ENCODE measurements at regions not wholly inside any gene's neighbourhood (a gene's known extent, or its start where the extent isn't known, plus 50 kb on each side); places are given as distances from the start of the nearest gene placed in this dataset.

DNA sequence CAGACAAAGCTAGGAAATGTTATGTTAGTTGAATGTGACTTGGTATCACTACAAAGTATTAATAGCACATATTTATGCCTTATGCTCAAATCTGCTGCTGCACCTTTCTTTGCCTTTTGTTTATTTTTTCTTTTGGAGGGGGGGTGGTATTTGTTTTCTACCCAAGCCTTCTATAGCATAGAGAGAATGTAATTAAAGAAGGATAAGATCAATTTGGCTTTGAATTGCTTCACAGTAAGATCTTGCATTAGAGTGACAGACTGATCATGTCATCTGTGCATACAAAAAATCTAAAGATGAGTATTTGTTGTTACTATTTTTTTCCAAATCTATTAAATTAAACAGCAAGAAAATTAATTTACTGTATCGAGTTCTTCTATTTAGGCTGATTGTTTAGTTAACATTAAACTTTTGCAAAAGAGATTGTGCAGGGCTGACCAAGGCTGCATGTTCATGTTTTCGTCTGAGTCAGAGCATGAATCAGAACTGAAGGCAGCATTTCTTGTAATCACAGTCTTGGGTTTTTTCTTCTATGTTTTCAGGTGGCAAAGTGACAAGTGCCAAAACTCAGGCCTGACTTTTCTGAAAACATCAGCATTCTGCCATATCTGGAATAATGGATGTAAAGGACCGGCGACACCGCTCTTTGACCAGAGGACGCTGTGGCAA lies 1007.1 kb upstream of the WWC1 start:
- DNase-seq, result no peak
- peaks cover 11% of the 10 kb centered on the region for H3K36me3 Mint-ChIP-seq
- H3K4me1 ChIP-seq (ENCODE audit: control insufficient read depth, insufficient read depth, low read length), result no peaks in the 10 kb centered on the region
- H3K27me3 Mint-ChIP-seq (ENCODE audit: low read depth in 2 of 2), result no peaks in the 10 kb centered on the region
- no peaks in the 10 kb centered on the region for H3K4me1 Mint-ChIP-seq
- H3K36me3 ChIP-seq (ENCODE audit: control insufficient read depth, insufficient read depth, low read length), result no peaks in the 10 kb centered on the region
- H3K27ac ChIP-seq (ENCODE audit: low read length), result no peak overlapping the region
- peaks cover 4% of the 10 kb centered on the region for H3K9me3 ChIP-seq (ENCODE audit: control insufficient read depth, insufficient read depth, low read length)
- no peak overlapping the region for H3K4me3 Mint-ChIP-seq
- H3K4me3 ChIP-seq (ENCODE audit: low read length), result no peak overlapping the region
- H3K9me3 Mint-ChIP-seq, result peaks cover 11 to 25% of the 10 kb centered on the region in 2 donors
- no peak overlapping the region for H3K27ac Mint-ChIP-seq
- H3K27me3 ChIP-seq (ENCODE audit: control insufficient read depth, insufficient read depth, low read length), result no peaks in the 10 kb centered on the region
- 91% methylated on average over 6 of the region's 6 CpGs for WGBS (ENCODE audit: insufficient coverage)
- no peak for ATAC-seq
- intact Hi-C loops (cut with micrococcal nuclease), result no loop called here
- TF ChIP-seq, protein P1, sequence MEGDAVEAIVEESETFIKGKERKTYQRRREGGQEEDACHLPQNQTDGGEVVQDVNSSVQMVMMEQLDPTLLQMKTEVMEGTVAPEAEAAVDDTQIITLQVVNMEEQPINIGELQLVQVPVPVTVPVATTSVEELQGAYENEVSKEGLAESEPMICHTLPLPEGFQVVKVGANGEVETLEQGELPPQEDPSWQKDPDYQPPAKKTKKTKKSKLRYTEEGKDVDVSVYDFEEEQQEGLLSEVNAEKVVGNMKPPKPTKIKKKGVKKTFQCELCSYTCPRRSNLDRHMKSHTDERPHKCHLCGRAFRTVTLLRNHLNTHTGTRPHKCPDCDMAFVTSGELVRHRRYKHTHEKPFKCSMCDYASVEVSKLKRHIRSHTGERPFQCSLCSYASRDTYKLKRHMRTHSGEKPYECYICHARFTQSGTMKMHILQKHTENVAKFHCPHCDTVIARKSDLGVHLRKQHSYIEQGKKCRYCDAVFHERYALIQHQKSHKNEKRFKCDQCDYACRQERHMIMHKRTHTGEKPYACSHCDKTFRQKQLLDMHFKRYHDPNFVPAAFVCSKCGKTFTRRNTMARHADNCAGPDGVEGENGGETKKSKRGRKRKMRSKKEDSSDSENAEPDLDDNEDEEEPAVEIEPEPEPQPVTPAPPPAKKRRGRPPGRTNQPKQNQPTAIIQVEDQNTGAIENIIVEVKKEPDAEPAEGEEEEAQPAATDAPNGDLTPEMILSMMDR (IDR thresholded peaks at IDR 0.05), result no peak

DNA sequence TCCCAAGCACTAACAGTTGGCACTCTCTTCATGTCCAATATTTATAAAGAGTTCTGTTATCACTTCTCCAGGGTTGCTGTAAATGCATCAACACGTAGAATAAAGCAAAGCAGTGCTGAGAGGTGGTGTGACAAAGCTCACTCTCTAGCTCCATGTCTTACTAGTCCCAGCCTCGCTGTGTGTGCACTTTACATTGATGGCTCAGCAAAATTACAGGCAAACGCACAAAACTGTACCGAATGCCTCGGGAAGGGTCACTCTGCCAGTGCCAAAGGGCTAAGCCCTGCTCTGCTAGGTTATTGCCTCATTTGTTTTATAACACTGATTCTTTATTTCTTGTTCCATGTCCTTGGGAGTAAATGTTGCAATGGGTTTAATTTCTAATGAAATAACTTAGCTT lies 1005.9 kb upstream of the WWC1 start:
- Histone ChIP-seq H3K27me3 (ENCODE audit: control insufficient read depth, insufficient read depth, low read length) (no peaks in the 10 kb centered on the region), H3K27ac (ENCODE audit: low read length) (no peak overlapping the region), H3K9me3 (ENCODE audit: control insufficient read depth, insufficient read depth, low read length) (peaks cover 4% of the 10 kb centered on the region), H3K4me1 (ENCODE audit: control insufficient read depth, insufficient read depth, low read length) (no peaks in the 10 kb centered on the region), H3K36me3 (ENCODE audit: control insufficient read depth, insufficient read depth, low read length) (no peaks in the 10 kb centered on the region), H3K4me3 (ENCODE audit: low read length) (no peak overlapping the region)
- H3K27ac Mint-ChIP-seq, result no peak overlapping the region
- DNase-seq (no peak), ATAC-seq (no peak)
- TF ChIP-seq, protein P1 (IDR thresholded peaks at IDR 0.05), result no peak
- no peaks in the 10 kb centered on the region for H3K4me1 Mint-ChIP-seq
- H3K27me3 Mint-ChIP-seq (ENCODE audit: low read depth in 2 of 2), result no peaks in the 10 kb centered on the region
- intact Hi-C loops (cut with micrococcal nuclease), result no loop called here
- WGBS (ENCODE audit: insufficient coverage), result 85% methylated on average over 5 of the region's 5 CpGs
- H3K4me3 Mint-ChIP-seq, result no peak overlapping the region
- peaks cover 10% of the 10 kb centered on the region for H3K36me3 Mint-ChIP-seq
- peaks cover 10 to 25% of the 10 kb centered on the region in 2 donors for H3K9me3 Mint-ChIP-seq

DNA sequence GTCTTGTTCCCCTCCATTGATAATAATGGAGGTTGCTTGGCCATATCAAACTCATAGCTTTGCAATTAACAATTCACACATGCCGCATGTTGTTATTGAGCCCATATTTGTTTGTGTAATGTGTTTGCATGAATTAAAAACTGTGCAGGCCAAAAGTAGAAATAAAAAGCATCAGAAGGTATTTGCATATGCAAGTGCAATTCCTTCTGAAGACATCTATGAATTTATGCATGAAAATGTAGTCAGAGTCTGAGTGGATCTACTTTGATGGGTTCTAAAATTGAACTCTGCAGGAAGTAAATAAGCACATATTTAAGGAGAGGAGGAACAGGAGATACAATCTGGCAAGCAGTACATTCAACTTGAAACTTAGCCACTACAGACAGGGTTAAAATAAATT lies 1004.6 kb upstream of the WWC1 start:
- Histone ChIP-seq H3K36me3 (ENCODE audit: control insufficient read depth, insufficient read depth, low read length) (no peaks in the 10 kb centered on the region), H3K4me3 (ENCODE audit: low read length) (no peak overlapping the region), H3K27me3 (ENCODE audit: control insufficient read depth, insufficient read depth, low read length) (no peaks in the 10 kb centered on the region), H3K27ac (ENCODE audit: low read length) (no peak overlapping the region), H3K4me1 (ENCODE audit: control insufficient read depth, insufficient read depth, low read length) (no peaks in the 10 kb centered on the region), H3K9me3 (ENCODE audit: control insufficient read depth, insufficient read depth, low read length) (peaks cover 4% of the 10 kb centered on the region)
- DNase-seq (no peak), ATAC-seq (no peak)
- TF ChIP-seq, protein P1 (IDR thresholded peaks at IDR 0.05), result no peak
- Mint-ChIP-seq H3K27me3 (ENCODE audit: low read depth in 2 of 2) (no peaks in the 10 kb centered on the region), H3K36me3 (peaks cover 18% of the 10 kb centered on the region), H3K4me3 (no peak overlapping the region), H3K27ac (no peak overlapping the region), H3K4me1 (no peaks in the 10 kb centered on the region), H3K9me3 (peaks cover 15 to 24% of the 10 kb centered on the region in 2 donors)
- intact Hi-C loops (cut with micrococcal nuclease), result no loop called here
- 100% methylated on average over 1 of the region's 1 CpG for WGBS (ENCODE audit: insufficient coverage)

DNA sequence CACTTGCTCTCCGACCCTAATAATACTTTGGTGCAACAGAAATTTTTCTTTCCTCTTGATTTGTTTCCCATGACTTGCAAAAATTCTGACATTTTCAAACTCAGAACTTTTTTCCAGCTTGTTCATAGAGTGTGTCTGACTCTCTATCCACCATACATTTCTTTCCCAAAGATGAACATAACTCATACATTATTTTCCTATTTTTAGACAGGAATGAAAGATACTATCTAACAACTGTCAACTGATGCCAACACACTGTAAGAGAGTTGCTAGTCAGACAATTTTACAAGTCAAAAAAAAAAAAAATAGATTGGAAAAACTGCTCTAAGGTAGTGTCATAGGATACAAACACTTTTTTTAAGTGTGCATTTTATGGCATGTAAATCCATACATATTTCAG lies 1001.0 kb upstream of the WWC1 start:
- Histone ChIP-seq H3K4me3 (ENCODE audit: low read length) (no peak overlapping the region), H3K27me3 (ENCODE audit: control insufficient read depth, insufficient read depth, low read length) (no peaks in the 10 kb centered on the region), H3K4me1 (ENCODE audit: control insufficient read depth, insufficient read depth, low read length) (no peaks in the 10 kb centered on the region), H3K36me3 (ENCODE audit: control insufficient read depth, insufficient read depth, low read length) (no peaks in the 10 kb centered on the region), H3K27ac (ENCODE audit: low read length) (no peak overlapping the region), H3K9me3 (ENCODE audit: control insufficient read depth, insufficient read depth, low read length) (no peaks in the 10 kb centered on the region)
- Mint-ChIP-seq H3K27me3 (ENCODE audit: low read depth in 2 of 2) (no peaks in the 10 kb centered on the region), H3K9me3 (peaks cover 20 to 38% of the 10 kb centered on the region in 2 donors), H3K27ac (no peak overlapping the region), H3K36me3 (peaks cover 15% of the 10 kb centered on the region), H3K4me3 (no peak overlapping the region), H3K4me1 (no peaks in the 10 kb centered on the region)
- TF ChIP-seq, protein P1 (IDR thresholded peaks at IDR 0.05), result no peak
- 97% methylated on average over 1 of the region's 1 CpG for WGBS (ENCODE audit: insufficient coverage)
- DNase-seq (no peak), ATAC-seq (no peak)
- intact Hi-C loops (cut with micrococcal nuclease), result no loop called here

All from natural killer cell (primary cell).